CD8-positive, alpha-beta memory T cell (primary cell): ENCODE measurements at regions not wholly inside any gene's neighbourhood (a gene's known extent, or its start where the extent isn't known, plus 50 kb on each side); places are given as distances from the start of the nearest gene placed in this dataset.
"Not testable (repeated sequence)": the region's sequence is repeated elsewhere in the genome, so short reads cannot be mapped to it uniquely, and the experiment has no call there.

Experiments
- CTCF ChIA-PET: fragments of 350-600 bp; sonication (Branson Sonifier 250); formaldehyde crosslinking; loops from one replicate; lab custom pipeline; 2021; ENCODE audit warnings: antibody characterized with exemption; lab: Charles Lee
- POLR2A ChIA-PET: fragments of 350-600 bp; sonication (Branson Sonifier 250); formaldehyde crosslinking; loops from one replicate; lab custom pipeline; 2021; ENCODE audit warnings: antibody characterized with exemption; lab: Charles Lee
- DNase-seq, 5 donors: peaks; one replicate each; pipeline versions ENCODE4 v3.0.0 to v3.0.0-alpha.2; 2020 to 2022; ENCODE audit warnings: mixed read lengths in 1 of 5
- H3K27ac ChIP-seq: one replicate; pipeline ENCODE4 v1.7.0; 2013; ENCODE audit warnings: low read depth, mild to moderate bottlenecking, low read length, moderate library complexity
- H3K27me3 ChIP-seq: 2 replicates; pipeline ENCODE4 v1.7.0; 2013; ENCODE audit warnings: low read length, mild to moderate bottlenecking; ENCODE audit not compliant: insufficient read depth, poor library complexity, severe bottlenecking
- H3K36me3 ChIP-seq: 2 replicates; pipeline ENCODE4 v1.7.0; 2013; ENCODE audit warnings: mild to moderate bottlenecking, low read length, moderate library complexity; ENCODE audit not compliant: insufficient read depth
- H3K4me1 ChIP-seq: 2 replicates; pipeline ENCODE4 v1.7.0; 2013; ENCODE audit warnings: mild to moderate bottlenecking, low read length, moderate library complexity; ENCODE audit not compliant: insufficient read depth
- H3K4me3 ChIP-seq: 2 replicates; pipeline ENCODE4 v1.7.0; 2013; ENCODE audit warnings: mild to moderate bottlenecking, low read length
- H3K9me3 ChIP-seq: 2 replicates; pipeline ENCODE4 v1.7.0; 2013; ENCODE audit warnings: mild to moderate bottlenecking, low read length
- H3K27ac Mint-ChIP-seq, 8 donors: one replicate each; pipeline ENCODE4 v1.8.0; 2020 to 2021; ENCODE audit warnings: mixed read lengths in 8 of 8, mild to moderate bottlenecking in 6 of 8, inconsistent platforms in 3 of 8, moderate library complexity in 3 of 8
- H3K27me3 Mint-ChIP-seq, 2 donors: one replicate each; pipeline ENCODE4 v1.8.0; 2020 to 2021; ENCODE audit warnings: mixed read lengths in 2 of 2, mild to moderate bottlenecking in 1 of 2, moderate library complexity in 1 of 2
- H3K36me3 Mint-ChIP-seq, 3 donors: one replicate each; pipeline ENCODE4 v1.8.0; 2020 to 2021; ENCODE audit warnings: mixed read lengths in 3 of 3, inconsistent platforms in 1 of 3, mild to moderate bottlenecking in 1 of 3
- H3K4me1 Mint-ChIP-seq, 3 donors: one replicate each; pipeline ENCODE4 v1.8.0; 2020 to 2021; ENCODE audit warnings: mixed read lengths in 3 of 3, inconsistent platforms in 1 of 3, mild to moderate bottlenecking in 1 of 3
- H3K4me3 Mint-ChIP-seq, 7 donors: one replicate each; pipeline ENCODE4 v1.8.0; 2020 to 2021; ENCODE audit warnings: mixed read lengths in 7 of 7, mild to moderate bottlenecking in 6 of 7, moderate library complexity in 4 of 7, inconsistent platforms in 2 of 7
- H3K9me3 Mint-ChIP-seq, 5 donors: one replicate each; pipeline ENCODE4 v1.8.0; 2020 to 2022; ENCODE audit warnings: mixed read lengths in 5 of 5, mild to moderate bottlenecking in 3 of 5, moderate library complexity in 2 of 5, inconsistent platforms in 1 of 5

DNA sequence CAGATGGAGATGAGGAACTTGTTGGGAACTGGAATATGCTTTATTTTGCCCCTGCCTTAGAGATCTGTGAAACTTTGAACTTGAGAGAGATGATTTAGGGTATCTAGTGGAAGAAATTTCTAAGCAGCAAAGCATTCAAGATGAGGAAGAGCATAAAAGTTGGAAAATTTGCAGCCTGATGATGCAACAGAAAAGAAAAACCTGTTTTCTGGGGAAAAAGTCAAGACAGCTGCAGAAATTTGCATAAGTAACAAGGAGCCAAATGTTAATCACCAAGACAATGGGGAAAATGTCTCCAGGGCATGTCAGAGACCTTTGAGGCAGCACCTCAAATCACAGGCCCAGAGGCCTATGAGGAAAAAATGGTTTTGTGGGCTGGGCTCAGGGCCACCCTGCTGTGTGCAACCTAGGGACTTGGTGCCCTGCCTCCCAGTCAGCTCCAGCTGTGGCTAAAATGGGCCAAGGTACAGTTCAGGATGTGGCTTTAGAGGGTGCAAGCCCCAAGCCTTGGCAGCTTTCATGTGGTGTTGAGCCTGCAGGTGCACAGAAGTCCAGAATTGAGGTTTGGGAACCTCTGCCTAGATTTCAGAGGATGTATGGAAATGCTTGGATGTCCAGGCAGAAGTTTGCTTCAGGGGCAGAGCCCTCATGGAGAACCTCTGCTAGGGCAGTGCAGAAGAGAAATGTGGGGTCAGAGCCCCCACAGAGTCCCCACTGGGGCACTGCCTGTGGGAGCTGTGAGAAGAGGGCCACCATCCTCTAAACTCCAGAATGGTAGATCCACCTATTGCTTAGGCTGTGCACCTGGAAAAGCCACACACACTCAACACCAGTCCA is 136.3 kb upstream of the RAB4A start:
- H3K27ac ChIP-seq, H3K4me3 ChIP-seq, CTCF ChIA-PET, POLR2A ChIA-PET, H3K4me3 Mint-ChIP-seq, H3K27me3 Mint-ChIP-seq, DNase-seq, H3K27me3 ChIP-seq, H3K9me3 ChIP-seq, H3K36me3 ChIP-seq: not testable (repeated sequence)
- peaks cover 1 to 38% (median 2%) of the 10 kb centered on the region in 3 donors for H3K36me3 Mint-ChIP-seq
- H3K4me1 ChIP-seq: peaks cover 46% of the 10 kb centered on the region
- peaks cover 0 to 18% (median 14%) of the 10 kb centered on the region in 5 donors for H3K9me3 Mint-ChIP-seq
- peaks cover 47 to 77% (median 63%) of the 10 kb centered on the region in 3 donors for H3K4me1 Mint-ChIP-seq
- peak overlapping the region in 1 of 8 donors; percentile 53 for H3K27ac Mint-ChIP-seq

DNA sequence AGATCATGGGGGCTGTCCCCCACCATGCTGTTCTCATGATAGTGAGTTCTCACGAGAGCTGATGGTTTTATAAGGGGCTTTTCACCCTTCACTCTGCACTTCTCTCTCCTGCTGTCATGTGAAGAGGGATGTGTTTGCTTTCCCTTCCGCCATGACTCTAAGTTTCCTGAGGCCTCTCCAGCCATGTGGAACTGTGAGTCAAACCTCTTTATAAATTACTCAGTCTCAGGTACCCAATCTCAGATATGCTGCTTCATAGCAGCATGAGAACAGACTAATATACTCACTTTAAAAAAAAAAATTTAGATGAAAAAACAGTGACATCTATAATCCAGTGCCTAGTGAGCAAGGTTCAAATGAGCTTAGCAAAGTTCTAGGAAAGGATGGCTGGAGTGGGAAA is 135.1 kb upstream of the RAB4A start:
- H3K27me3 Mint-ChIP-seq: peaks cover 0 to 2% of the 10 kb centered on the region in 2 donors
- no peaks in the 10 kb centered on the region for H3K36me3 ChIP-seq
- no peaks in the 10 kb centered on the region for H3K27me3 ChIP-seq
- peaks cover 1 to 38% (median 2%) of the 10 kb centered on the region in 3 donors for H3K36me3 Mint-ChIP-seq
- no peak overlapping the region for H3K27ac Mint-ChIP-seq
- H3K9me3 Mint-ChIP-seq: peaks cover 0 to 18% (median 14%) of the 10 kb centered on the region in 5 donors
- H3K4me3 ChIP-seq: no peak overlapping the region
- H3K9me3 ChIP-seq: peaks cover 7% of the 10 kb centered on the region
- H3K27ac ChIP-seq: no peak overlapping the region
- H3K4me3 Mint-ChIP-seq: no peak overlapping the region
- H3K4me1 ChIP-seq: peaks cover 40% of the 10 kb centered on the region
- DNase-seq: no peak
- CTCF ChIA-PET: no interaction called here
- H3K4me1 Mint-ChIP-seq: peaks cover 41 to 73% (median 58%) of the 10 kb centered on the region in 3 donors
- POLR2A ChIA-PET: no interaction called here

DNA sequence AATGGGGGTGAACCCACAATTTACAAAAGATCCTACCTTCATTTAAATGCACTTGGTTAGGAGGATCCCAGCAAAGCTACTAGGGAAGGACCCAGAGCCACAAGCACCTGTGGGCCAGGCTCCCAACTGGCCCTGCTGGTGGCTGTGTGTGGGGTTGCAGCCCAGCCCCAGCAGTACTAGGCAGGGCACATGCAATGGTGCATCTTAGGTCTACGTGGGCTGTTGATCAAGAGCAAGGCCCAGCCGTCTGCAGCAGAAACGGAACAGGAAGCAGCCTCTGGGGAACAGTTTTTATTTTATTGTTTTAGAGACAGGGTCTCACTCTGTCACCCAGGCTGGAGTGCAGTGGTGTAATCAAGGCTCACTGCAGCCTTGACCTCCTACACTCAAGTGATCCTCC is 134.1 kb upstream of the RAB4A start:
- H3K4me1 Mint-ChIP-seq: peaks cover 30 to 63% (median 47%) of the 10 kb centered on the region in 3 donors
- CTCF ChIA-PET: no interaction called here
- POLR2A ChIA-PET: no interaction called here

GRCh38 chr1:229137271-229137670 is 133.6 kb upstream of the RAB4A start:
- POLR2A ChIA-PET: no interaction called here
- Mint-ChIP-seq H3K27ac (peak overlapping the region in 5 of 8 donors; percentile 26 to 80 (median 31)), H3K9me3 (peaks cover 0 to 18% (median 14%) of the 10 kb centered on the region in 5 donors), H3K4me3 (peak overlapping the region in 1 of 7 donors; percentile 27), H3K27me3 (peaks cover 0 to 2% of the 10 kb centered on the region in 2 donors), H3K36me3 (peaks cover 1 to 38% (median 2%) of the 10 kb centered on the region in 3 donors), H3K4me1 (peaks cover 26 to 58% (median 43%) of the 10 kb centered on the region in 3 donors)
- CTCF ChIA-PET: interaction anchor here (3.3 kb wide), 1 partner anchor 8 kb away, joined by 14 read pairs; no protein-coding TSS in a partner anchor
- Histone ChIP-seq H3K4me1 (peaks cover 26% of the 10 kb centered on the region), H3K27ac (no peak overlapping the region), H3K36me3 (no peaks in the 10 kb centered on the region), H3K9me3 (peaks cover 7% of the 10 kb centered on the region), H3K4me3 (no peak overlapping the region), H3K27me3 (no peaks in the 10 kb centered on the region)
- DNase-seq: no peak

More for the DNA sequence above, 134.1 kb upstream of the RAB4A start:
- H3K27ac ChIP-seq: no peak overlapping the region
- no peaks in the 10 kb centered on the region for H3K36me3 ChIP-seq
- no peaks in the 10 kb centered on the region for H3K27me3 ChIP-seq
- peaks cover 7% of the 10 kb centered on the region for H3K9me3 ChIP-seq
- no peak overlapping the region for H3K4me3 ChIP-seq
- DNase-seq: no peak
- Mint-ChIP-seq H3K4me3 (peak overlapping the region in 2 of 7 donors; percentile 24 to 27), H3K27ac (peak overlapping the region in 2 of 8 donors; percentile 31 to 33), H3K9me3 (peaks cover 0 to 18% (median 14%) of the 10 kb centered on the region in 5 donors), H3K36me3 (peaks cover 1 to 38% (median 2%) of the 10 kb centered on the region in 3 donors), H3K27me3 (peaks cover 0 to 2% of the 10 kb centered on the region in 2 donors)
- H3K4me1 ChIP-seq: peaks cover 30% of the 10 kb centered on the region

DNA sequence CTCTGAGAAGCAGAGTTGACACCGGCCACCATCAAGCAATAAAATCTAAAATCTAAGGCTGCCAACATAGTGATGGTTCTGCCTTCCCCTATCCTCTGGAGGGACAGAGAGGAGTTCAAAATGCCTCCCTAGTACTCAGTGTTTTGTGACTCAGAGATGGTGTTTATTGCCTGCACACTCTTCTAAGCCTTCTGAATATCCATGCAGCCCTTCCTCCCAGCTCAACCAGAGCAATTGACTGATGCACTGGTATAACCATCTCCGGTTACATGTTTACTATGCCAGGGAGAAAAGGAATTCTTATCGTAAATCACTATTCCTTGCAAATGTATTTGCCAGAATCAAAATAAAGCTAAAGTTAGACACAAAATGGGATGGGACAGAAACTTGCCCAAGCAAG is 132.9 kb upstream of the RAB4A start:
- H3K27ac ChIP-seq: no peak overlapping the region
- peaks cover 0 to 2% of the 10 kb centered on the region in 2 donors for H3K27me3 Mint-ChIP-seq
- H3K4me1 Mint-ChIP-seq: peaks cover 24 to 53% (median 41%) of the 10 kb centered on the region in 3 donors
- H3K36me3 Mint-ChIP-seq: peaks cover 1 to 34% (median 2%) of the 10 kb centered on the region in 3 donors
- peak overlapping the region in 4 of 7 donors; percentile 6 to 56 (median 20) for H3K4me3 Mint-ChIP-seq
- peak overlapping the region in 4 of 8 donors; percentile 11 to 78 (median 49) for H3K27ac Mint-ChIP-seq
- ChIA-PET CTCF (interaction anchor here (3.3 kb wide), 1 partner anchor 9 kb away, joined by 14 read pairs; no protein-coding TSS in a partner anchor), POLR2A (interaction anchor here (0.5 kb wide), 1 partner anchor 368 kb away, joined by 3 read pairs; no protein-coding TSS in a partner anchor)
- H3K9me3 Mint-ChIP-seq: peaks cover 0 to 18% (median 13%) of the 10 kb centered on the region in 5 donors
- H3K27me3 ChIP-seq: no peaks in the 10 kb centered on the region
- no peak overlapping the region for H3K4me3 ChIP-seq
- H3K36me3 ChIP-seq: no peaks in the 10 kb centered on the region
- H3K4me1 ChIP-seq: peaks cover 26% of the 10 kb centered on the region
- peaks cover 7% of the 10 kb centered on the region for H3K9me3 ChIP-seq
- no peak for DNase-seq

DNA sequence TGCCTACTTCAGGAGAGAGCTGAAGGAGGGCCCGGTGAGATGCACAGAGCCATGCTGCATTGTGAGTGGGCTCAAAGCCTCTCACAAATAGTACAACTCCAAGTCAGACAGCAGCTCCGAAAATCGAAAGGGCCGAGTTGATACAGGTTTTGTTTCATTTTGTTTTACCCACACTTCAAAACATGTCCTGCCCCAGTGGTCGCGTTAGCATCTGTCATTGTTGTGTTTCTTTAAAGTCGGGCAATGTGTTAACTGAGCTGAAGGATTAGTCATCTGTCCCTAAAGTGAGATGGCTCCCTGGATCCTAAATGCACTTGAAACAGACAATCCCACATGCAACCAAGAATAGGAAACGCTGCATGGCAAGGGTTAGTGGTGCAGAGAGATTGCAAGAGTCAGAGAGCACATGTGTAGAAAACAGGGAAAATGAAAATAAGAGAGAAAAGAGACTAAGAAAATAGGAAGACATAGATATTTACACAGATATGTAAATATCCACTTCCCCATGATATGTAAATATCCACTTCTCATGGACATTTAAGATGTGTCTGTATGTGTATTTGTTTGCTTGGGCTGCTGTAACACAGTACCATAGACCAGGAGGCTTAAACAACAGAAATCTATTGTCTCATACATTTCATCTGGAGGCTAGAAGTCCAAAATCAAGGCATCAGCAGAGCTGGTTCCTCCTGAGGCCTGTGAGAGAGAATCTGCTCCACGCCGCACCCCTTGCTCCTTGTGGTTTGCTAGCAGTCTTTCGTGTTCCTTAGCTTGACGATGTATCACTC is 131.4 kb upstream of the RAB4A start:
- Histone ChIP-seq H3K36me3 (no peaks in the 10 kb centered on the region), H3K4me1 (peaks cover 26% of the 10 kb centered on the region), H3K27me3 (no peaks in the 10 kb centered on the region), H3K4me3 (peak overlapping the region; percentile 30), H3K27ac (no peak overlapping the region), H3K9me3 (peaks cover 7% of the 10 kb centered on the region)
- ChIA-PET POLR2A (no interaction called here), CTCF (interaction anchor here (0.6 to 3.3 kb wide), 3 partner anchors 10 to 403 kb away, joined by 4 to 14 read pairs (median 5); no protein-coding TSS in a partner anchor)
- Mint-ChIP-seq H3K27me3 (peaks cover 0 to 2% of the 10 kb centered on the region in 2 donors), H3K4me1 (peaks cover 23 to 45% (median 39%) of the 10 kb centered on the region in 3 donors), H3K27ac (peak overlapping the region in 7 of 8 donors; percentile 7 to 84 (median 44)), H3K9me3 (peaks cover 0 to 11% (median 5%) of the 10 kb centered on the region in 5 donors), H3K4me3 (peak overlapping the region; percentile 6 to 89 (median 75)), H3K36me3 (peaks cover 0 to 21% (median 0%) of the 10 kb centered on the region in 3 donors)
- DNase-seq: no peak

- Histone ChIP-seq H3K4me1 (peaks cover 26% of the 10 kb centered on the region), H3K9me3 (peaks cover 7% of the 10 kb centered on the region), H3K36me3 (no peaks in the 10 kb centered on the region), H3K4me3 (no peak overlapping the region), H3K27ac (no peak overlapping the region), H3K27me3 (no peaks in the 10 kb centered on the region)
- CTCF ChIA-PET: interaction anchor here (0.6 to 3.3 kb wide), 2 partner anchors 11 to 54 kb away, joined by 4 to 14 read pairs; no protein-coding TSS in a partner anchor
- Mint-ChIP-seq H3K4me1 (peaks cover 23 to 45% (median 39%) of the 10 kb centered on the region in 3 donors), H3K36me3 (peaks cover 0 to 15% (median 0%) of the 10 kb centered on the region in 3 donors), H3K9me3 (peaks cover 0 to 9% (median 2%) of the 10 kb centered on the region in 5 donors), H3K4me3 (peak overlapping the region in 4 of 7 donors; percentile 73 to 89 (median 76)), H3K27me3 (peaks cover 0 to 2% of the 10 kb centered on the region in 2 donors), H3K27ac (peak overlapping the region in 3 of 8 donors; percentile 6 to 84 (median 56))
- no peak for DNase-seq
- POLR2A ChIA-PET: no interaction called here
Measured at GRCh38 chr1:229140119-229140396, 130.9 kb upstream of the RAB4A start.
